Mesenchymal stem cell (in vitro differentiated cells and primary cell): ENCODE measurements at regions not wholly inside any gene's neighbourhood (a gene's known extent, or its start where the extent isn't known, plus 50 kb on each side); places are given as distances from the start of the nearest gene placed in this dataset.

Source experiments
- DNase-seq: peaks from one replicate; pipeline ENCODE4 v3.0.0-alpha.2; 2013
- H2AFZ ChIP-seq: one replicate; pipeline ENCODE4 v1.6.1; 2013; ENCODE audit warnings: low read depth, mild to moderate bottlenecking, control low read depth, inconsistent platforms, low read length, moderate library complexity
- H2AK5ac ChIP-seq: 2 replicates; pipeline ENCODE4 v1.6.1; 2013; ENCODE audit warnings: low read length, moderate library complexity, mild to moderate bottlenecking, inconsistent platforms; ENCODE audit not compliant: severe bottlenecking
- H2BK120ac ChIP-seq: one replicate; pipeline ENCODE4 v1.6.1; 2013; ENCODE audit warnings: low read depth, mild to moderate bottlenecking, inconsistent platforms, low read length, moderate library complexity
- H2BK12ac ChIP-seq, 2 experiments: one replicate each; pipeline ENCODE4 v1.6.1; 2013; ENCODE audit warnings: inconsistent platforms in 2 of 2, low read length in 2 of 2, mild to moderate bottlenecking in 2 of 2, moderate library complexity in 2 of 2, control low read depth in 1 of 2
- H2BK15ac ChIP-seq: one replicate; pipeline ENCODE4 v1.6.1; 2013; ENCODE audit warnings: mild to moderate bottlenecking, low read depth, inconsistent platforms; ENCODE audit not compliant: poor library complexity, severe bottlenecking
- H2BK5ac ChIP-seq: 2 replicates; pipeline ENCODE4 v1.6.1; 2013; ENCODE audit warnings: low read depth, mild to moderate bottlenecking, low read length, control low read depth, inconsistent platforms; ENCODE audit not compliant: poor library complexity, severe bottlenecking
- H3K14ac ChIP-seq, 2 experiments: one replicate each; pipeline ENCODE4 v1.6.1; 2013; ENCODE audit warnings: inconsistent platforms in 2 of 2, low read length in 2 of 2, control low read depth in 1 of 2, mild to moderate bottlenecking in 1 of 2, moderate library complexity in 1 of 2
- H3K18ac ChIP-seq, 2 experiments: one replicate each; pipeline ENCODE4 v1.6.1; 2013; ENCODE audit warnings: inconsistent platforms in 2 of 2, low read length in 2 of 2, control low read depth in 1 of 2, low read depth in 1 of 2, mild to moderate bottlenecking in 1 of 2
- H3K23ac ChIP-seq, 2 experiments: one replicate each; pipeline ENCODE4 v1.6.1; 2013; ENCODE audit warnings: inconsistent platforms in 2 of 2, low read length in 2 of 2, mild to moderate bottlenecking in 2 of 2, moderate library complexity in 2 of 2, control low read depth in 1 of 2
- H3K27ac ChIP-seq: 2 replicates; pipeline ENCODE4 v1.5.1; 2013; ENCODE audit warnings: mild to moderate bottlenecking, moderate library complexity, low read length, control low read depth, inconsistent platforms; ENCODE audit not compliant: poor library complexity, severe bottlenecking
- H3K27me3 ChIP-seq, 2 experiments: 2 replicates each; pipeline versions ENCODE4 v1.6.1 to v1.7.0; 2013; ENCODE audit warnings: low read length in 2 of 2, mild to moderate bottlenecking in 2 of 2, moderate library complexity in 2 of 2, control low read depth in 1 of 2, inconsistent platforms in 1 of 2; ENCODE audit not compliant: control insufficient read depth in 1 of 2, insufficient read depth in 1 of 2
- H3K36me3 ChIP-seq, 2 experiments: 2 replicates each; pipeline versions ENCODE4 v1.6.1 to v1.7.0; 2013; ENCODE audit warnings: low read length in 2 of 2, control low read depth in 1 of 2, inconsistent platforms in 1 of 2, low read depth in 1 of 2, mild to moderate bottlenecking in 1 of 2; ENCODE audit not compliant: insufficient read depth in 2 of 2, control insufficient read depth in 1 of 2
- H3K4ac ChIP-seq, 2 experiments: one replicate each; pipeline ENCODE4 v1.6.1; 2013; ENCODE audit warnings: inconsistent platforms in 2 of 2, low read length in 2 of 2, mild to moderate bottlenecking in 2 of 2, moderate library complexity in 2 of 2, control low read depth in 1 of 2, low read depth in 1 of 2
- H3K4me1 ChIP-seq: 2 replicates; pipeline ENCODE4 v1.6.1; 2013; ENCODE audit warnings: low read depth, low read length, control low read depth; ENCODE audit not compliant: control insufficient read depth, insufficient read depth
- H3K4me2 ChIP-seq: 2 replicates; pipeline ENCODE4 v1.6.1; 2013; ENCODE audit warnings: low read length, mild to moderate bottlenecking, inconsistent platforms; ENCODE audit not compliant: poor library complexity, severe bottlenecking
- H3K4me3 ChIP-seq, 2 experiments: 2 replicates each; pipeline versions ENCODE4 v1.5.1 to v1.7.0; 2013; ENCODE audit warnings: low read length in 2 of 2, mild to moderate bottlenecking in 2 of 2, control low read depth in 1 of 2, low read depth in 1 of 2; ENCODE audit not compliant: insufficient read depth in 1 of 2
- H3K79me1 ChIP-seq: replicated peaks from 2 replicates; pipeline ENCODE4 v1.6.1; 2013; ENCODE audit warnings: mild to moderate bottlenecking, control low read depth, low read length, inconsistent platforms; ENCODE audit not compliant: poor library complexity, severe bottlenecking
- H3K9ac ChIP-seq: 2 replicates; pipeline ENCODE4 v1.7.0; 2013; ENCODE audit warnings: mild to moderate bottlenecking, low read length, moderate library complexity
- H3K9me3 ChIP-seq: 2 replicates; pipeline ENCODE4 v1.7.0; 2013; ENCODE audit warnings: mild to moderate bottlenecking, low read length; ENCODE audit not compliant: control insufficient read depth
- H4K8ac ChIP-seq: one replicate; pipeline ENCODE4 v1.6.1; 2013; ENCODE audit warnings: inconsistent platforms, mild to moderate bottlenecking, low read length, moderate library complexity
- H4K91ac ChIP-seq: one replicate; pipeline ENCODE4 v1.6.1; 2013; ENCODE audit warnings: mild to moderate bottlenecking, low read length, inconsistent platforms
- WGBS: methylation state at CpG from one replicate; pipeline ENCODE4 v1.1.7; 2013; ENCODE audit warnings: mixed read lengths; 5-methylcytosine and 5-hydroxymethylcytosine counted together

GRCh38 chr3:105960381-105960780, 91.6 kb upstream of the CBLB start:
- WGBS: 96% methylated on average over 3 of the region's 5 CpGs
- H3K36me3 ChIP-seq: no peaks in the 10 kb centered on the region
- no peak overlapping the region for H2BK12ac ChIP-seq

GRCh38 chr3:105963161-105963560, 94.3 kb upstream of the CBLB start:
- H2BK12ac ChIP-seq: no peak overlapping the region
- H2BK15ac ChIP-seq: no peak overlapping the region
- no peak overlapping the region for H2BK5ac ChIP-seq
- no peaks in the 10 kb centered on the region for H3K4me1 ChIP-seq
- no peak overlapping the region for H3K14ac ChIP-seq
- no peaks in the 10 kb centered on the region for H3K79me1 ChIP-seq
- H3K4me2 ChIP-seq: no peak overlapping the region
- no peaks in the 10 kb centered on the region for H3K9me3 ChIP-seq
- no peak overlapping the region for H4K91ac ChIP-seq
- H2AFZ ChIP-seq: no peak overlapping the region
- no peak for DNase-seq
- no peak overlapping the region for H4K8ac ChIP-seq
- H3K18ac ChIP-seq: no peak overlapping the region
- no peak overlapping the region for H3K23ac ChIP-seq
- no peak overlapping the region for H3K27ac ChIP-seq
- H3K27me3 ChIP-seq: no peaks in the 10 kb centered on the region
- no peak overlapping the region for H3K9ac ChIP-seq
- H2AK5ac ChIP-seq: no peak overlapping the region
- no peak overlapping the region for H2BK120ac ChIP-seq
- 98% methylated on average over 1 of the region's 1 CpG for WGBS
- no peak overlapping the region for H3K4ac ChIP-seq
- H3K4me3 ChIP-seq: no peak overlapping the region
- no peaks in the 10 kb centered on the region for H3K36me3 ChIP-seq

More at GRCh38 chr3:105960381-105960780, 91.6 kb upstream of the CBLB start:
- Histone ChIP-seq H2AFZ (no peak overlapping the region), H3K79me1 (no peaks in the 10 kb centered on the region), H3K4me3 (no peak overlapping the region), H3K14ac (no peak overlapping the region), H4K8ac (no peak overlapping the region), H3K27me3 (no peaks in the 10 kb centered on the region), H2AK5ac (no peak overlapping the region), H2BK120ac (no peak overlapping the region), H2BK5ac (no peak overlapping the region), H3K4ac (no peak overlapping the region), H3K9ac (no peak overlapping the region), H3K27ac (no peak overlapping the region), H2BK15ac (no peak overlapping the region), H3K23ac (no peak overlapping the region), H4K91ac (no peak overlapping the region), H3K4me2 (no peak overlapping the region), H3K4me1 (no peaks in the 10 kb centered on the region), H3K18ac (no peak overlapping the region), H3K9me3 (no peaks in the 10 kb centered on the region)
- no peak for DNase-seq

- Histone ChIP-seq H2AK5ac (no peak overlapping the region), H3K4ac (no peak overlapping the region)
- 83% methylated on average over 2 of the region's 3 CpGs for WGBS
These were observed 96.6 kb upstream of the CBLB start for GRCh38 chr3:105965384-105965783.

GRCh38 chr3:105967117-105967516, 98.3 kb upstream of the CBLB start:
- H3K4me2 ChIP-seq: no peak overlapping the region
- peaks cover 15% of the 10 kb centered on the region for H3K9me3 ChIP-seq
- H3K23ac ChIP-seq: no peak overlapping the region
- H4K91ac ChIP-seq: no peak overlapping the region
- no peak overlapping the region for H3K9ac ChIP-seq
- no peak for DNase-seq
- H3K27me3 ChIP-seq: no peaks in the 10 kb centered on the region
- no peaks in the 10 kb centered on the region for H3K79me1 ChIP-seq
- H2AK5ac ChIP-seq: no peak overlapping the region
- no peak overlapping the region for H3K14ac ChIP-seq
- no peak overlapping the region for H3K27ac ChIP-seq
- H2BK120ac ChIP-seq: no peak overlapping the region
- H2BK12ac ChIP-seq: no peak overlapping the region
- H2BK15ac ChIP-seq: no peak overlapping the region
- 93% methylated on average over 1 of the region's 1 CpG for WGBS
- no peak overlapping the region for H3K4me3 ChIP-seq
- H3K18ac ChIP-seq: no peak overlapping the region
- no peak overlapping the region for H3K4ac ChIP-seq
- no peaks in the 10 kb centered on the region for H3K4me1 ChIP-seq
- no peak overlapping the region for H4K8ac ChIP-seq
- no peak overlapping the region for H2BK5ac ChIP-seq
- H2AFZ ChIP-seq: no peak overlapping the region
- no peaks in the 10 kb centered on the region for H3K36me3 ChIP-seq

More at GRCh38 chr3:105965384-105965783, 96.6 kb upstream of the CBLB start:
- Histone ChIP-seq H3K27ac (no peak overlapping the region), H4K91ac (no peak overlapping the region), H3K4me2 (no peak overlapping the region), H3K27me3 (no peaks in the 10 kb centered on the region), H4K8ac (no peak overlapping the region), H2AFZ (no peak overlapping the region), H3K18ac (no peak overlapping the region), H3K23ac (no peak overlapping the region), H2BK5ac (no peak overlapping the region), H3K4me1 (no peaks in the 10 kb centered on the region), H3K79me1 (no peaks in the 10 kb centered on the region), H3K9ac (no peak overlapping the region), H3K36me3 (no peaks in the 10 kb centered on the region), H2BK15ac (no peak overlapping the region), H3K4me3 (no peak overlapping the region), H3K14ac (no peak overlapping the region), H3K9me3 (no peaks in the 10 kb centered on the region), H2BK120ac (no peak overlapping the region), H2BK12ac (no peak overlapping the region)
- DNase-seq: no peak
